ENCODE measurements at regions not wholly inside any gene's neighbourhood (a gene's known extent, or its start where the extent isn't known, plus 50 kb on each side); places are given as distances from the start of the nearest gene placed in this dataset.

- no peak for TF ChIP-seq CTCF (IDR thresholded peaks at IDR 0.05)
- TF ChIP-seq POLR2A (IDR thresholded peaks at IDR 0.05): no peak
Observed at GRCh38 chr6:117791012-117791411, 115.7 kb downstream of the NUS1 start.

All from uterus (tissue), 2 donors.